Glutamatergic neuron (in vitro differentiated cells): ENCODE measurements at regions not wholly inside any gene's neighbourhood (a gene's known extent, or its start where the extent isn't known, plus 50 kb on each side); places are given as distances from the start of the nearest gene placed in this dataset.
"Not testable (repeated sequence)": the region's sequence is repeated elsewhere in the genome, so short reads cannot be mapped to it uniquely, and the experiment has no call there.

Source experiments
- DNase-seq: peaks from one replicate; pipeline ENCODE4 v3.0.0; 2022
- H3K27ac Mint-ChIP-seq: one replicate; pipeline ENCODE4 v1.8.0; 2020; ENCODE audit warnings: mild to moderate bottlenecking, mixed read lengths, inconsistent platforms; ENCODE audit not compliant: unreplicated experiment
- H3K27me3 Mint-ChIP-seq: one replicate; pipeline ENCODE4 v1.8.0; 2020; ENCODE audit warnings: mild to moderate bottlenecking, moderate library complexity, mixed read lengths, inconsistent platforms; ENCODE audit not compliant: unreplicated experiment
- H3K36me3 Mint-ChIP-seq: one replicate; pipeline ENCODE4 v1.8.0; 2020; ENCODE audit warnings: mild to moderate bottlenecking, mixed read lengths, inconsistent platforms; ENCODE audit not compliant: unreplicated experiment
- H3K4me1 Mint-ChIP-seq: one replicate; pipeline ENCODE4 v1.8.0; 2020; ENCODE audit warnings: mild to moderate bottlenecking, low read depth, mixed read lengths, inconsistent platforms; ENCODE audit not compliant: unreplicated experiment
- H3K4me3 Mint-ChIP-seq: one replicate; pipeline ENCODE4 v1.8.0; 2020; ENCODE audit warnings: mild to moderate bottlenecking, mixed read lengths, inconsistent platforms; ENCODE audit not compliant: unreplicated experiment
- H3K9me3 Mint-ChIP-seq: one replicate; pipeline ENCODE4 v1.8.0; 2020; ENCODE audit warnings: mild to moderate bottlenecking, moderate library complexity, mixed read lengths, inconsistent platforms; ENCODE audit not compliant: unreplicated experiment
- CTCF ChIP-seq: fragments of 200-600 bp; sonication (generic); IDR thresholded peaks from one replicate; pipeline ENCODE4 v1.5.0; 2021; ENCODE audit not compliant: partially characterized antibody, unreplicated experiment

GRCh38 chr7:149673006-149673405, 100.4 kb downstream of the ZNF467 start:
- no peaks in the 10 kb centered on the region for H3K4me1 Mint-ChIP-seq
- H3K36me3 Mint-ChIP-seq, result no peaks in the 10 kb centered on the region
- no peak for TF ChIP-seq CTCF
- H3K27ac Mint-ChIP-seq, result no peak overlapping the region
- H3K9me3 Mint-ChIP-seq, result peaks cover 2% of the 10 kb centered on the region
- H3K27me3 Mint-ChIP-seq, result peaks cover 5% of the 10 kb centered on the region
- no peak overlapping the region for H3K4me3 Mint-ChIP-seq
- DNase-seq, result no peak

DNA sequence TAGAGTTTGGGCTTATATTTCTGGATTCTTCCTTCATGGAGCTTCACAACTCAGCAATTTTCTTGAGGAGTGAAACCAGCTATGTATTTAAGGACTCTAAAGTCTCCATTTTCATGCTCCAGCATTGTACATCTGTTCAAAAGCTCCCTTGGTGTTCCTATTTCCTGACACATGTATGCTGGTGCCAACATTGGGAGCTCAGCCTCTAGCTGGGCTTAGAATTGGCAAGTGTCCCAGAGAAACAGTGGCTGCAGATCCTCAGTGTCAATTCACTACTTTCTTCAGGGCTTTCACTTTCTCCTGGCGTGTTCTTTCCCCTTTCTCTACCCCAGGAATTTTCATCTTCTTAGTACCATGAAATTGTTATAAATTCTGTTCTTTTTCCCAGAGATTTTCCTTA, 103.1 kb downstream of the ZNF467 start:
- no peak for TF ChIP-seq CTCF
- no peak overlapping the region for H3K27ac Mint-ChIP-seq
- DNase-seq, result no peak
- H3K27me3 Mint-ChIP-seq, result peaks cover 4% of the 10 kb centered on the region
- H3K4me3 Mint-ChIP-seq, result no peak overlapping the region
- no peaks in the 10 kb centered on the region for H3K36me3 Mint-ChIP-seq
- H3K4me1 Mint-ChIP-seq, result no peaks in the 10 kb centered on the region
- no peaks in the 10 kb centered on the region for H3K9me3 Mint-ChIP-seq

DNA sequence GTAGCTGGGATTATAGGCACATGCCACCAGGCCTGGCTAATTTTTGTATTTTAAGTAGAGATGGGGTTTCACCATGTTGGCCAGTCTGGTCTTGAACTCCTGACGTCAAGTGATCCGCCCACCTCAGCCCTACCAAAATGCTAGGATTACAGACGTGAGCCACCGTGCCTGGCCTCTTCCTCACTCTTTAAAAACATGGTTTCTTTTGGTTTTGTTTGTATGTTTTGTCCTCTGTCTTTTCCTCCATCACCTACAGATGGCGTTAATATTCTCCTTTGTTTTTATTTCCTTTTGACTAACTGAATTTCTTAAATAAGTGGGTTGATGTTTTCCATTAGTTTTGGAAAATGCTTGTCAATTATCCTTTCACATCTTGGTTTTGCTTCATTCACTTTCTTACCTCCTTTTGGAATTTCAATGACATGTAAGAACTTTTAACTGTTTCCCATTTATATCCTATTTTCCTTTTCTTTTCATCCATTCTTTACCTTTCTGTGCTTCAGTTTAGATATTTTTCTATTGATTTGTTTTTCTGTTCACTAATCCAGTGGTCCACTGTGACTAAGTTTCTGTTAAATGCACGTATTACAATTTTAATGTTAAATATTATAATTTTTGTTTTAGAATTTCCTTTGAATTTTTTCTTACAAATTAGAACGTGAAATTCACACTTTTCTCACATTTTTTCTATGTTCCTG, 104.1 kb downstream of the ZNF467 start:
- no peak for DNase-seq
- no peaks in the 10 kb centered on the region for H3K4me1 Mint-ChIP-seq
- H3K9me3 Mint-ChIP-seq, result no peaks in the 10 kb centered on the region
- TF ChIP-seq CTCF, result no peak
- H3K27ac Mint-ChIP-seq, result no peak overlapping the region
- H3K4me3 Mint-ChIP-seq, result no peak overlapping the region
- no peaks in the 10 kb centered on the region for H3K36me3 Mint-ChIP-seq
- peaks cover 2% of the 10 kb centered on the region for H3K27me3 Mint-ChIP-seq

GRCh38 chr7:149666360-149666945, 106.9 kb downstream of the ZNF467 start:
- TF ChIP-seq CTCF, result no peak
- Mint-ChIP-seq H3K36me3 (peaks cover 6% of the 10 kb centered on the region), H3K27ac (no peak overlapping the region), H3K9me3 (no peaks in the 10 kb centered on the region), H3K4me1 (no peaks in the 10 kb centered on the region), H3K27me3 (peaks cover 1% of the 10 kb centered on the region), H3K4me3 (no peak overlapping the region)
- DNase-seq, result no peak

DNA sequence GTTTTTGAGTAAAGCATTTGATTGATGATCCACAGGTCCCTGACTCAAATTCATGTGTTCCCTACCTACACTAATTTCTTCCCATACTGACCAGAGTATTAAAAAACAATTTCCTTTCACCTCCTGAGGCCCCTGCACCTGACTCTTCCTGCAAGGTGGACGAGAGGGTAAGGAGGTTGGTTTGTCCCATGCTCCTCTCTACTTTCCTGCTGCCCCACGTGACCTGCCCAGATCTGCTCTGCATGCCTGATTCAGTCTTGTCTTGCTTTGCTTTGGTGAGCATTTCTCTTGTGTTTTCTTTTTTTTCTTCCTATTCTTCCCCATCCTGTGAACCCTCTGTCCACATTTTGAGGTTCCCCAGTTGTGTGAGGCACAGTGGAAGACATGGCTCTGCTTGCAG, 107.8 kb downstream of the ZNF467 start:
- DNase-seq, H3K4me1 Mint-ChIP-seq, H3K9me3 Mint-ChIP-seq, H3K27ac Mint-ChIP-seq, H3K4me3 Mint-ChIP-seq, H3K27me3 Mint-ChIP-seq, H3K36me3 Mint-ChIP-seq: not testable (repeated sequence)
